Fibroblast of lung (primary cell): ENCODE measurements at regions not wholly inside any gene's neighbourhood (a gene's known extent, or its start where the extent isn't known, plus 50 kb on each side); places are given as distances from the start of the nearest gene placed in this dataset.

Experiments used
- EZH2 ChIP-seq: IDR thresholded peaks from 2 replicates; pipeline ENCODE4 v1.5.1; 2012; ENCODE audit warnings: low read length, control low read depth, mild to moderate bottlenecking; ENCODE audit errors: missing control alignments
- TF ChIP-seq, protein P1 (sequence below), 2 donors: IDR thresholded peaks in 1 of 2; conservative IDR thresholded peaks in 1 of 2; 1 replicate in 1 of 2; 2 replicates in 1 of 2; pipeline ENCODE4 v1.5.1; 2011 to 2012; ENCODE audit warnings: low read length in 2 of 2, control low read depth in 1 of 2, inconsistent platforms in 1 of 2, low read depth in 1 of 2, mild to moderate bottlenecking in 1 of 2

DNA sequence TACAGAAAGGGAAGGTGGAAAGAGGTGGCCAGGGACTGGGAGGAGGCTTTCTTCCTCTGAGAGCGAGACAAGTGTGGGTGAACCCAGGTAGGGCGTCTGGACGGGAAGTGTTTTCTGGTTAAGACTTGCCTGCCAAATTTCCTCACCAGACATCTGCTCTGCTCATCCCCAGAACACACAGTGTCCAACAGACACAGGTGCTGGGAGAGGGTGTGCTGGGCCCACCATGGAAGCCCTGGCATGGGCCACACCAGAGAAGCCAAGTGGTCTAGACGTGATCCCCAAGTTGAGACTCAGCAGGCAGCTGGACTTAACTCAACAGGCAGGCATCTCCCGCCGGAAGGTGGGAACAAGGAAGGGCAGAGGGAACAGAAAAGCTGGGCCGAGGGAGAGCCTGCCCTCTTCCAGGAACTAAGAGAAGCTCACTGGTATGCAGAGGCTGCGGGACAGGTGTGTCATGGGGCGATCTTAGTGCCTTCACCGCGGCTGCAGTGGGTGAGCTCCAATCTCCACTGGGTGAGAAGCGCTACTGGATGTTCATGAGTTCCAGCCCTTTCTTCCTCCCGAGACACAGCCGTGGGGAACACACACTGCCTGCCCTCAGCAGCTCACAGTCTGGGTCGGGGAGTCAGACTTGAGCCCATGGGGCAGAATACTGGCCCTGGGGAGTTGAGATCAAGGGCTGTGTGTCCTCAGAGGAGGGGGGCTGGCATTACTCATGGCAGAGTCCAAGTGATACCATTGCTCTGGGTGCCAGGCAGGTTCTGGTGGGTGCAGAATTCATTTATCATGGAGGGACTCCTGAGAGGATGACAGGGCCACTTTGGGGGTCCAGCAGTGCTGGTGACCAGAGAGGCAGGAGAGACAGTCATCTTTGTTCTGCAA is 110.2 kb downstream of the CPZ start:
- TF ChIP-seq, protein P1, sequence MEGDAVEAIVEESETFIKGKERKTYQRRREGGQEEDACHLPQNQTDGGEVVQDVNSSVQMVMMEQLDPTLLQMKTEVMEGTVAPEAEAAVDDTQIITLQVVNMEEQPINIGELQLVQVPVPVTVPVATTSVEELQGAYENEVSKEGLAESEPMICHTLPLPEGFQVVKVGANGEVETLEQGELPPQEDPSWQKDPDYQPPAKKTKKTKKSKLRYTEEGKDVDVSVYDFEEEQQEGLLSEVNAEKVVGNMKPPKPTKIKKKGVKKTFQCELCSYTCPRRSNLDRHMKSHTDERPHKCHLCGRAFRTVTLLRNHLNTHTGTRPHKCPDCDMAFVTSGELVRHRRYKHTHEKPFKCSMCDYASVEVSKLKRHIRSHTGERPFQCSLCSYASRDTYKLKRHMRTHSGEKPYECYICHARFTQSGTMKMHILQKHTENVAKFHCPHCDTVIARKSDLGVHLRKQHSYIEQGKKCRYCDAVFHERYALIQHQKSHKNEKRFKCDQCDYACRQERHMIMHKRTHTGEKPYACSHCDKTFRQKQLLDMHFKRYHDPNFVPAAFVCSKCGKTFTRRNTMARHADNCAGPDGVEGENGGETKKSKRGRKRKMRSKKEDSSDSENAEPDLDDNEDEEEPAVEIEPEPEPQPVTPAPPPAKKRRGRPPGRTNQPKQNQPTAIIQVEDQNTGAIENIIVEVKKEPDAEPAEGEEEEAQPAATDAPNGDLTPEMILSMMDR (conservative IDR thresholded peaks at IDR 0.05 in 1 of 2, IDR thresholded peaks at IDR 0.05 in 1 of 2; ENCODE audit: low read depth in 1 of 2, low read length in 2 of 2): no peak
- TF ChIP-seq EZH2: no peak
